Lower leg skin (tissue), 4 donors: ENCODE measurements at regions not wholly inside any gene's neighbourhood (a gene's known extent, or its start where the extent isn't known, plus 50 kb on each side); places are given as distances from the start of the nearest gene placed in this dataset.

Experiments used
- DNase-seq, 2 donors: peaks; one replicate each; pipeline ENCODE4 v3.0.0-alpha.2; 2019; ENCODE audit warnings: low spot score in 2 of 2
- H3K4me3 ChIP-seq: fragments of 200-600 bp; sonication (generic); 2 replicates; pipeline ENCODE4 v1.5.1; 2017; ENCODE audit warnings: mild to moderate bottlenecking, low read depth; ENCODE audit not compliant: poor library complexity, severe bottlenecking
- POLR2A ChIP-seq, 2 donors: fragments of 450-650 bp; IDR thresholded peaks; one replicate each; pipeline ENCODE4 v1.6.1; 2016 to 2017; ENCODE audit warnings: antibody characterized with exemption in 2 of 2, mild to moderate bottlenecking in 1 of 2, moderate library complexity in 1 of 2
- WGBS, 2 donors: methylation state at CpG; one replicate each; pipeline ENCODE4 v1.1.5; 2018; 5-methylcytosine and 5-hydroxymethylcytosine counted together
- intact Hi-C: fragments of 100-400 bp; cut with DNase I; formaldehyde crosslinking; loops from one replicate; pipeline ENCODE4 v1.15.0; 2023; ENCODE audit warnings: low total_unique reads
- TF ChIP-seq, protein P1 (sequence below), 3 donors: fragments of 450-650 bp; IDR thresholded peaks; one replicate each; pipeline ENCODE4 v1.5.1; 2016; ENCODE audit warnings: antibody characterized with exemption in 3 of 3, mild to moderate bottlenecking in 3 of 3, moderate library complexity in 2 of 3

DNA sequence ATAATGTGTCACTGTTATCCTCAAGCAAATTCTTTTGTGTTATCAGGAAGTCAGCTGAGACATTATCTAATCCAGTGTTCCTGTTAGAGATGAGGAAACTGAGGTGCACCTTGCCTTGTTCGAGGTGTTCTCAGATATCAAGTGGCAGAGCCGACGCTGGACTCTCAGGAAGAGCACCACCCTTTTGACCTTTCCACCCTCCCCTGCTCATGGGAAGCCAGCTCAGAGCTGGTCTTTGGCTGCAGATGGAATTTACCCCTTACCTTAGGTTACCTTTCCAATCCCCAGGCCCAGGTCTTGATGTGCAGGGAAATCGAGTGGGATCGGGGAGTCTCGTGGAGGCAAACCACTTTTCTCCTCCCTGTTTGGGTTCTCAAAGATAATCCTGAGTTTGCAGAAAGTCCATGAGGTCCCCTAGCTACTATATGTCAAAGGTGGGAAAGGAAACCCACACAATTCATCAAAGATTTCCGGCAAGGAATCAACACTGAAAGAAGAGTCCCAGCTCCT lies 62.9 kb upstream of the PIM1 start:
- H3K4me3 ChIP-seq = no peak overlapping the region
- intact Hi-C loops = no loop called here
- no peak for DNase-seq
- TF ChIP-seq, protein P1, sequence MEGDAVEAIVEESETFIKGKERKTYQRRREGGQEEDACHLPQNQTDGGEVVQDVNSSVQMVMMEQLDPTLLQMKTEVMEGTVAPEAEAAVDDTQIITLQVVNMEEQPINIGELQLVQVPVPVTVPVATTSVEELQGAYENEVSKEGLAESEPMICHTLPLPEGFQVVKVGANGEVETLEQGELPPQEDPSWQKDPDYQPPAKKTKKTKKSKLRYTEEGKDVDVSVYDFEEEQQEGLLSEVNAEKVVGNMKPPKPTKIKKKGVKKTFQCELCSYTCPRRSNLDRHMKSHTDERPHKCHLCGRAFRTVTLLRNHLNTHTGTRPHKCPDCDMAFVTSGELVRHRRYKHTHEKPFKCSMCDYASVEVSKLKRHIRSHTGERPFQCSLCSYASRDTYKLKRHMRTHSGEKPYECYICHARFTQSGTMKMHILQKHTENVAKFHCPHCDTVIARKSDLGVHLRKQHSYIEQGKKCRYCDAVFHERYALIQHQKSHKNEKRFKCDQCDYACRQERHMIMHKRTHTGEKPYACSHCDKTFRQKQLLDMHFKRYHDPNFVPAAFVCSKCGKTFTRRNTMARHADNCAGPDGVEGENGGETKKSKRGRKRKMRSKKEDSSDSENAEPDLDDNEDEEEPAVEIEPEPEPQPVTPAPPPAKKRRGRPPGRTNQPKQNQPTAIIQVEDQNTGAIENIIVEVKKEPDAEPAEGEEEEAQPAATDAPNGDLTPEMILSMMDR (IDR thresholded peaks at IDR 0.05) = no peak
- no peak for TF ChIP-seq POLR2A (IDR thresholded peaks at IDR 0.05)
- WGBS, 2 donors = 81 to 83% methylated on average over 7 of the region's 7 CpGs

DNA sequence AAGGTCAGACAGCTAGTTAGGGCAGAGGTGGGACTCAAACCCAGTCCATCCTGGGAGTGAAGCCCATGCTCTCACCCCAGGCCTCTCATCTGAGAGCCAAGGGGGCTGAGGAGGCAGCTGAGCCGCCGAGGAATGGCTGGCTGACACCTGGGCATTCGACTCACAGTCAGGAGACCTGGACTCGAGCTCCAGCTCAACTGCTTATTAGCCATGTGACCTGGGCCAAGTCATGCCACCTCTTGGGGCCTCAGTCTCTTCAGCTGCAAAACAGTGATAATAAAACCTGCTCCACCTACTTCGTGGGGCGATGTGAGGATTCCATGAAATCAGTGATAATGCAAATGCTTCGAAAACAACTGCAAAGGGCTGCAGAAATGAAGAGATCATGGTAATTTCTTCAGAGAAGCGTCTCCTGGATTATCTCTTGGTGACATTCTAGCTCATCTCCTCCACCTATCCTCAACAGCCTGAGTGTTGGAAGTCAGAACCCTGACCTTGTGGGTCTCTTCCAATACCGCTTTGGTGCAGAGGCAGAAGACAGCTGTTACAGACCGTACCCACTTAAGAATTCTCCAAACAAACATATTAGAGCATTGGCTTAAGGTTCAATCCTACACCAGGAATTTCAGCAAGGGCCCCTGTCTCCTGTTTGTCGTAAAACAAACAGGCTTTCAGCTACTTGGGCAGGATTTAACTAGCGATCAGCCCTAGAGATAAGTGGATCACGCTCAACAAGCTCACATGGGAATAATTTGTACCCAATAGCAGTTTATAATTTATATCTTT lies 60.0 kb upstream of the PIM1 start:
- whole genome bisulfite sequencing, 2 donors = 78 to 82% methylated on average over 13 of the region's 13 CpGs
- intact Hi-C loops = no loop called here
- no peak for TF ChIP-seq POLR2A (IDR thresholded peaks at IDR 0.05)
- TF ChIP-seq, protein P1 (IDR thresholded peaks at IDR 0.05) = no peak
- H3K4me3 ChIP-seq = no peak overlapping the region
- DNase-seq = no peak

DNA sequence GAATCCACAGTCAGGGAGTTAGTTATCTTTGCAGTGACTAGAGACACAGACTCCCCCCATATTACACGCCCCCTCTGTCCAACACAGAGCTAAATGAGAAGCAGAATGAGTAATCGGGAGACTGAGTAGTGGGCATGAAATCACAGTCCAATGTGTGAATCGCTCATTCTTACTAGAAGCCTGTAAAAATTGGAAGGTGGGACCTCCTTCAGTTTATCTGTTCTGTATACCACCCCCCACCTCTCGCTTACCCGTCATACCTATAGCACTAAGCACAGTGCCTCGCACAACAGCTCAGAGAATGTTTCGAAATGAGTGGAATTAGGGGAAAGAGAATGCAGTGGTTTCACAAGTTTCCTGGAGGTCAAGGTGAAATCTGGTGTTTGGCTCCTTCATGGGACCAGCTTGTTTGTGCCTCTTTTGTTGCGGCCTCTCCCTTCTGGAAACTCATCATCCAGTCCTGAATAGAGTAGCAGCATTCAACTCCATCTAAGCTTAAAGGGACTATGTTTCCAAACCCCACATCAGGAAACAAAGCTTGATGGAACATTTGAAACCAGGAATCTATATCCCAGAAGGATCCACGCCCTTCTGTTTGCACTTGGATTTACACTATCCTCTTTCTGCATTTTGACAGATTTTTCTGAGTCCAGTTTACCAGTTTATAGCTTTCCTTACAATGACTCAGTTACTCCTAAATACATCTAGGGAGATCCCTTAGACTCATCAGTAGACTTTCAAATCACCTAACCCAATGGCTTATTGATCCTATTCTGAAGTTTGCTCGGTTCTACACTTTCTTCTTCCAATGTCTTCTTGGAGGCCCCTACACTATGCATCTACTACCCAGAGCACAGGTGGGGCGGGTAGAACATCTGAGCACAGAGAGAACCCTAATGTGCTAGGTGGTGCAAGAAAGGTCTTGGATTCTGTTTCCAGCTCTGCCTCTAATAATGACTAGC lies 59.2 kb upstream of the PIM1 start:
- intact Hi-C loops = no loop called here
- no peak overlapping the region for H3K4me3 ChIP-seq
- TF ChIP-seq, protein P1 (IDR thresholded peaks at IDR 0.05) = peak in 1 of 3 donors; percentile 12
- TF ChIP-seq POLR2A (IDR thresholded peaks at IDR 0.05) = no peak
- 82% methylated on average over 11 of the region's 11 CpGs for WGBS, 2 donors
- no peak for DNase-seq

DNA sequence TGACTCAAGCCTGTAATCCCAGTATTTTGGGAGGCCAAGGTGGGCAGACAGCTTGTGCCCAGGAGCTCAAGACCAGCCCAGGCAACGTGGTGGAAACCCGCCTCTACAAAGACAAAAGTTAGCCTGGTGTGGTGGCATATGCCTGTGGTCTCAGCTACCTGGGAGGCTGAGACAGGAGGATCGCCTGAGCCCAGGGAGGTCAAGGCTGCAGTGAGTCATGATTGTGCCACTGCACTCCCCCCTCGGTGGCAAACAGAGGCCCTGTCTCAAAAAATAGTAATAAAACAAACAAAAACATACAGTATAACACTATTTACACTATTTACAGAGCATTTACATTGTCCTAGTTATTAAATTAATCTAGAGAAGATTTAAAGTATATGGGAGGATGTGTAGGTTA lies 56.0 kb upstream of the PIM1 start:
- 90 to 95% methylated on average over 4 of the region's 4 CpGs for WGBS, 2 donors
- no peak overlapping the region for H3K4me3 ChIP-seq
- intact Hi-C loops = no loop called here
- TF ChIP-seq, protein P1 (IDR thresholded peaks at IDR 0.05) = no peak
- TF ChIP-seq POLR2A (IDR thresholded peaks at IDR 0.05) = no peak
- no peak for DNase-seq

DNA sequence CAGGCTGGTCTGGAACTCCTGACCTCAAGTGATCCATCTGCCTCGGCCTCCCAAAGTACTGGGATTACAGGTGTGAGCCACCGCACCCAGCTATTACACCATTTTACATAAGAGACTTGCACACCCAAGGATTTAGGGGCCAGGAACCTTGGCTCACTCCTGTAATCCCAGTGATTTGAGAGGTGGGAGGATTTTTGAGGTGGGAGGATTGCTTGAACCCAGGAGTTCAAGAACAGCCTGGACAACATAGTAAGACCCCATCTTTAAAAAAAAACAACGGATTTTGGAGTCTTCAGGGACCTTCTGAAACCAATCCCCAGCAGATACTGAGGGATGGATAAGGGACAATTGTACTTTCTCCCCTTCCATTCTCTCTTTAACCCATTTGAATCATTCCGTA lies 55.3 kb upstream of the PIM1 start:
- TF ChIP-seq POLR2A (IDR thresholded peaks at IDR 0.05) = no peak
- TF ChIP-seq, protein P1 (IDR thresholded peaks at IDR 0.05) = no peak
- intact Hi-C loops = no loop called here
- DNase-seq = no peak
- 89 to 94% methylated on average over 4 of the region's 4 CpGs for WGBS, 2 donors
- H3K4me3 ChIP-seq = no peak overlapping the region
